Activated CD8-positive, alpha-beta memory T cell treated with anti-CD3 and anti-CD28 coated beads for 36 hours (primary cell): ENCODE measurements at regions not wholly inside any gene's neighbourhood (a gene's known extent, or its start where the extent isn't known, plus 50 kb on each side); places are given as distances from the start of the nearest gene placed in this dataset.

ENCODE experiments used
- CTCF ChIA-PET: fragments of 350-600 bp; sonication (Branson Sonifier 250); formaldehyde crosslinking; loops from one replicate; lab custom pipeline; 2021; ENCODE audit warnings: antibody characterized with exemption; lab: Charles Lee
- POLR2A ChIA-PET: fragments of 350-600 bp; sonication (Branson Sonifier 250); formaldehyde crosslinking; loops from one replicate; lab custom pipeline; 2021; ENCODE audit warnings: antibody characterized with exemption; lab: Charles Lee

DNA sequence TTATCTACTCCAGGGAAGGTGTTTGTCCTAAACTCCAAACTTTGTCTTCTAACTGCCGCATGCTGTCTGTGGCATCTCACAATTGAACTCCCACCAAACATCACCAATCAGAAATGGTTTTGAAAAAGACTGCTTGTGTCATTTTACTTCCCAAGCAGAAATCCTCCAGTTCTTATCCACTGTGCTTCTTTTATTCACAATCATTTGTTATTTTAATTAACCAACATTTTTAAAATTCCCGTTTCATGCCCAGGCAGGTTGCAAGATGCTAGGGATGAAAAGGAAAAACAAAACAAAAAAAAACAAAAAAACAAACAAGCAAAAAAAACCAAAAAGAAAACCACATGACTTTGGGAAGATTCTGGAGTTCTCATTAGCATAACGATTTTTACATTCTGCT lies 63.5 kb upstream of the RAB27B start:
- ChIA-PET POLR2A (no interaction called here), CTCF (no interaction called here)

DNA sequence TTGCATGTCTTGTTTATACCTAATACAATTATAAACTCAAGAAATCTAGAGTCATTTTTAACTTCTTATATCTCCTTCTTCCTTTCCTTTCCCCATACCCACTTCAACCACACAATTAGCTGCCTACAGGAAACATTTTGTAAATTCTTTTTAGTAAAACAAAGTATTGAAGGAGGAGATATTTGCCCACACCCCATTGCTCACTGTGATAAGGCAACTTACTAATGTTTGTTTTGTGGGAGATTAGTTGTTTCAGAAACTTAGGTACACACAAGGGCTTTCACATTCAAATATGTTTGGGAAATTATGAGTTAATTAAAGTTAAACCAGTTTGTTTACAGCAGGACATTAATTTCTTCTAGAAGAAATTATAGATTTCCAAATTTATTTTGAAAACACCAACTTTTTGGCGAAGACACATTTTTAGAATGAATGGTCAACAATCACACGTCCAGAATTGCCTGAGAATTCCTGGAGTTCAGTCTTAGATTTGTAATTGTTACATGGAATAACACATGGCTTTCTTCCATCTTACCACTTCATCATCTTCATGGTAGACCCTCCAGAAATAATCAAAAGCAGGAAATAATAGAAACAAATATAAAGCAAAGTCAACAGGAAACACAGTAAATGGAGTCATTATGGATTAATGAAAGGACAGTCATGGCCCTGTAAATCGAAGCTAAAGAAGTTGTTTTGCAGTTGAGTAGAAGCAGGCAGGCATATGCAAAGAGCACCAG lies 62.5 kb upstream of the RAB27B start:
- POLR2A ChIA-PET = no interaction called here
- CTCF ChIA-PET = no interaction called here

DNA sequence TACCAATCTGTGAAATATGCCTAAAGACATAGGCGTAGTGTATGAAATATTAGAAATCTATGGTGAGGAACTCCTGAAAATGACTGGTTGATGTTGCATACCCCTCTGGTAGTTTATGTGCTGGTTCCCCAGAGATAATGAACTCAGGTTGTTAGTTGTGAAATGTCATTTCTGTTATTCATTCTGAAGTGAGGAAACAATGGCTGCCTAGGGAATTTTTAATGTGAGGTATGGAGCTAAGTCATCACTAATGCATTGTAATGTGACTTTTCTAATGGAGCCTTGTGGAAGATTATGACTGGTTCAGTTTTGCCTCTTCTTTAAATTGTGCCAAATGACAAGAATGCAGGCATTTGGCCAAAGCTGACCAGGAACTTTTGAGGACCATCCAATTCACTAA lies 61.6 kb upstream of the RAB27B start:
- CTCF ChIA-PET = no interaction called here
- POLR2A ChIA-PET = no interaction called here

DNA sequence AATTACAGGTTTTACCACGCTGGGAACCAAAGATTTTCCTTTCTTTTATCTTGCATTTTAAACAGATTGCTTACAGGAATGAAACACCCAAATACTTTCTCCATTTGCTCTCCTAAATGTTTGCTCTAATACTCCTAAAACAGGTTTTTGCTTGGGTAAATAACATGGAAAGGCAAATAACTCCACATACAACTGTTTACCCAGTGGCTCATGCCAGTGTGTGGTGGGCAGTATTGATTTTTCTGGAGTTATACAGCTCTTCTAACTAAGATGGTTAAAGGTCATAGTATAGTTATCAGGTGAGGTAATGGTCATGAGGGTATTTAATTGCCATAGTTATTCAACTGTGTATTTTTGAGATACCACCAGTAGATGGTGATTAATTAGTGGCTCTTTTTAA lies 61.2 kb upstream of the RAB27B start:
- CTCF ChIA-PET = no interaction called here
- POLR2A ChIA-PET = no interaction called here

GRCh38 chr18:54769526-54770464 lies 58.5 kb upstream of the RAB27B start:
- CTCF ChIA-PET = no interaction called here

DNA sequence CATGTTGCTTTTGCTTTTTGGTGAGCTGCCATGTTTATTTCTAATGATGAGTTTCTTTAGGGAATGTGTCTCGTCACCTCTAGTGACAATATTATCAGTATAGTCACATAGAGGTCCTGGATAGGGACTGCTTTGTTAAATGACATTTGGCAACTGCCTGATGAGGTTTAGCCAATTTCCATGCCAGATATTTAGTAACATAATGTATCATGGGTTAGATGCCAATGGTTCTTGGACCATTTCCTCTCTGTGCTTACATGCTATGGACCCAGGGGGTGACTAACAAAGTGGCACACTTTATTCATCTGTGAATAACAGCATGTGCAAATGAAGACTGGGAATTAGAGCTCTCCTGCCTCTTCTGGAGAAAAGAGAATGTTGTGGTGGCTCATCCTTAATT lies 56.2 kb upstream of the RAB27B start:
- POLR2A ChIA-PET = no interaction called here
- CTCF ChIA-PET = no interaction called here

More at GRCh38 chr18:54769526-54770464, 58.5 kb upstream of the RAB27B start:
- POLR2A ChIA-PET = no interaction called here

DNA sequence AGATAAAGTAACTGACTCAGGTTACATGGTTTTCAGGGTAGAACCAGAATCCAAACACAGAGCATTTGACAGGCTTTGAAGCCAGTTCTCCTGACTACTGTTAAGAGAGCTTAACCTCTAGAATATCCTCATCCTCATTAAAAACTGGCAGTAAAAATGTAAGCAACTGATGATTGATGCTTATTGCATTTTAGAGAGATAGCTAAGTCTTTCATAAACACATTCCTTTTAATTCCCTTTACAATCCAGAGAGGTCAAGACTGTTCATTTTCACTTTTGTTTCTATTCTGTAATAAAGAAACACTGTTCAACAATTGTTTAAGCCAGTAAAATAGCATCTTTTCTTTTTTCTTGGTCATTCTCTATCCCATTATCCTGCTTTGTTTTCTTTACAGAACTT lies 53.9 kb upstream of the RAB27B start:
- ChIA-PET POLR2A (no interaction called here), CTCF (interaction anchor here (0.6 kb wide), 1 partner anchor 100 kb away, joined by 3 read pairs; no protein-coding TSS in a partner anchor)

- CTCF ChIA-PET = no interaction called here
- POLR2A ChIA-PET = no interaction called here
Measured at GRCh38 chr18:54774981-54775665, 53.2 kb upstream of the RAB27B start.

- CTCF ChIA-PET = no interaction called here
- POLR2A ChIA-PET = no interaction called here
Measured at GRCh38 chr18:54775686-54776085, 52.6 kb upstream of the RAB27B start.

DNA sequence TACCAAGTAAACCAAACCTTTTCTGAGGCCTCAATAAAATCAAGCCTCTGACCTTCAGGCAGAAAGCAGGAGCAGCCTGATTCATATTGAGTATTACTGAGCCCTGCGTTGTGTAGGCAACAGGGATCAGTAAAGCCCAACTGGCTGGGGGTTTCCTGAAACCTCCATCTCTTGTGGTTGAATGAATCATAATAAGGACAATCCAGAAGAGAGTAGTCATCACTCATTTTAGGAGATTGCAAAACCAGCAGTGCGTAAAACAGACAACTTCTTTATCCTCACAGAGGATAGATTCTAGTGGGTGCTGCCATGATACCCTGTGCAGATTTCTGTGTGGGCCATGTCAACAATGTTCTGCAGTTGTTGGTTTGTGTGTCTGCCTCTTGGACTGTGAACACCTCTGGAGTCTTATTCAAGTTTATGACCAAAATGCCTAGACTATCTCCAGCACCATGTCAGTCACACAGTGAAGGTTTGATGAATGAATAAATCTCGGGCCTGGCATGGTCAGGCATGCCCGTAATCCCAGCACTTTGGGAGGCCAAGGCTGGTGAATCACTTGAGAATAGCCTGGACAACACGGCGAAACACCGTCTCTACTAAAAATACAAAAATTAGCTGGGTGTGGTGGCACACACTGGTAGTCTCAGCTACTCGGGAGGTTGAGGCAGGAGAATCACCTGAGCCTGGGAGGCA lies 51.8 kb upstream of the RAB27B start:
- ChIA-PET CTCF (no interaction called here), POLR2A (no interaction called here)

DNA sequence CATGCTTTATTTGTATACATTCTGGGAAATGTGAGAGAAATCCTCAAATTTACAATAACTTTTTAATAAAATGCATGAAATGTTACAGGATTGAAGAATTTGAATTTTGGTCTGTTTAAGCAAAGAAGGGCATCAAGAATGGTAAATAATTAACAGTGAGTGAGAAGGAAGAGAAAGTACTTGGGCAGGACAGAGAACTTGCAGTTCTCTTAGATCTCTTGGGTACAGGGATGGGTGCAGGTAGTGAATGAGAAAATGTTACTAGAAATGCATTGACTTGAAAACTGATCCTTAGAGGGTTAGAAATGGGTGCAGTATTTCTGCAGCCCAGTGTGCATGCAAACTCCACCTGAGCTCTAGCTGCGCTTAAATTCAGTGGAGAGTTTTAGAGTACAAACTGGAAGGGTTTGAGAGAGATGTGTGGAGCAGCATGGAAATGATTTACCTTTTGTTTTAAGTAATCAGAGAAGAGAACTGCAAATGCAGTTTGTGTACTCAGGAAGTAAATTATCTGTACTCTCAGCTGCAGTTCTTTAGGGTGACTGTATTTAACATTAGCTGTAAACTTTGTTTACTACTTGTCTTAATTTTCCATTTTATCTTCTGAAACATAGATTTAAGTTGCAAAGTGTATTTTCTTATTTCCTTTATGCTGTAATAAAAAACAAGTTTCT lies 51.0 kb upstream of the RAB27B start:
- ChIA-PET CTCF (no interaction called here), POLR2A (no interaction called here)

GRCh38 chr18:54777989-54778388 lies 50.3 kb upstream of the RAB27B start:
- CTCF ChIA-PET = no interaction called here
- POLR2A ChIA-PET = no interaction called here
